A549 (cell line): ENCODE measurements at regions not wholly inside any gene's neighbourhood (a gene's known extent, or its start where the extent isn't known, plus 50 kb on each side); places are given as distances from the start of the nearest gene placed in this dataset.

Experiments used
- ATAC-seq, 2 experiments: fragments of 200-7000 bp in 1 of 2; fragments of >200 bp in 1 of 2; cut with Nextera tagmentation in 1 of 2; cut with Tn5 transposase in 1 of 2; 3 replicates each; pipeline versions ENCODE4 v1.8.0 to v1.9.1; 2018 to 2020; ENCODE audit warnings: mild to moderate bottlenecking in 1 of 2, moderate library complexity in 1 of 2
- CTCF ChIA-PET: fragments of 300-600 bp; sonication (Branson Sonifier 250); formaldehyde crosslinking; extraction: SDS; loops from one replicate; lab custom pipeline; 2021; ENCODE audit warnings: antibody characterized with exemption, inconsistent platforms; lab: Yijun Ruan, JAX
- POLR2A ChIA-PET: fragments of 350-600 bp; formaldehyde crosslinking; extraction: SDS; loops from one replicate; lab custom pipeline; 2021; ENCODE audit warnings: antibody characterized with exemption, inconsistent platforms; lab: Yijun Ruan, JAX
- DNase-seq, 2 experiments: peaks; one replicate each; pipeline versions ENCODE4 v3.0.0 to v3.0.0-alpha.2; 2011 to 2016; ENCODE audit warnings: low read depth in 1 of 2, low spot score in 1 of 2
- FAIRE-seq: peaks from 2 replicates; lab custom pipeline; 2011; peaks lifted over from hg19 to GRCh38; lab: Jason Lieb, UNC
- H3K27ac ChIP-seq, 2 experiments: fragments of >200 bp; sonication (Bioruptor Twin); formaldehyde crosslinking; 3 replicates each; pipeline ENCODE4 v1.5.1; 2016 to 2017
- H3K4me1 ChIP-seq: fragments of >200 bp; sonication (Bioruptor Twin); formaldehyde crosslinking; 3 replicates; pipeline ENCODE4 v1.6.1; 2016
- H3K4me2 ChIP-seq: fragments of >200 bp; sonication (Bioruptor Twin); formaldehyde crosslinking; 3 replicates; pipeline ENCODE4 v1.6.1; 2016
- H3K4me3 ChIP-seq: fragments of >200 bp; sonication (Bioruptor Twin); formaldehyde crosslinking; 3 replicates; pipeline ENCODE4 v1.5.1; 2016
- H3K9me3 ChIP-seq: fragments of >200 bp; sonication (Bioruptor Twin); formaldehyde crosslinking; 3 replicates; pipeline ENCODE4 v1.6.1; 2016
- ATOH8 ChIP-seq: fragments of 250-450 bp; sonication (Bioruptor Pico); IDR thresholded peaks from 2 replicates; pipeline ENCODE4 v1.5.0; 2020; ENCODE audit warnings: low read depth, mild to moderate bottlenecking, moderate library complexity
- CBX8 ChIP-seq: fragments of 200-600 bp; sonication (generic); IDR thresholded peaks from 2 replicates; pipeline ENCODE4 v1.6.1; 2016
- E2F6 ChIP-seq: IDR thresholded peaks from 2 replicates; pipeline ENCODE4 v1.6.1; 2012; ENCODE audit warnings: low read depth, borderline replicate concordance
- GATA3 ChIP-seq: IDR thresholded peaks from 2 replicates; pipeline ENCODE4 v1.6.1; 2012; ENCODE audit warnings: borderline replicate concordance
- HOXA7 ChIP-seq: fragments of 250-450 bp; sonication (Bioruptor Pico); IDR thresholded peaks from 2 replicates; pipeline ENCODE4 v1.5.0; 2020; ENCODE audit warnings: mild to moderate bottlenecking, moderate library complexity
- KDM1A ChIP-seq: fragments of 200-600 bp; sonication (generic); IDR thresholded peaks from 2 replicates; pipeline ENCODE4 v1.6.1; 2016; ENCODE audit warnings: low read depth, mild to moderate bottlenecking
- KDM5A ChIP-seq: fragments of 200-600 bp; sonication (generic); IDR thresholded peaks from 2 replicates; pipeline ENCODE4 v1.6.1; 2016; ENCODE audit warnings: antibody characterized with exemption, mild to moderate bottlenecking
- MAZ ChIP-seq: fragments of 150-350 bp; IDR thresholded peaks from 2 replicates; pipeline ENCODE4 v1.6.1; 2014; ENCODE audit warnings: antibody characterized with exemption, low read depth, low read length, borderline replicate concordance
- NFE2L2 ChIP-seq: fragments of 150-350 bp; conservative IDR thresholded peaks from 2 replicates; pipeline ENCODE4 v1.6.1; 2014; ENCODE audit warnings: low read length
- NR3C1 ChIP-seq: fragments of >200 bp; sonication (Bioruptor Twin); formaldehyde crosslinking; IDR thresholded peaks from 3 replicates; pipeline ENCODE4 v1.6.1; 2017
- PBX3 ChIP-seq: IDR thresholded peaks from 2 replicates; pipeline ENCODE4 v1.6.1; 2012
- POLR2A ChIP-seq: IDR thresholded peaks from 2 replicates; pipeline ENCODE4 v1.6.1; 2012; ENCODE audit warnings: mild to moderate bottlenecking, low read length
- POLR2AphosphoS2 ChIP-seq: conservative IDR thresholded peaks from 2 replicates; pipeline ENCODE4 v1.6.1; 2012; ENCODE audit warnings: low read length, improper control_type of control experiment, inconsistent platforms
- RAD21 ChIP-seq, 2 experiments: fragments of >200 bp in 1 of 2; sonication (Bioruptor Twin) in 1 of 2; formaldehyde crosslinking in 1 of 2; IDR thresholded peaks in 1 of 2; conservative IDR thresholded peaks in 1 of 2; 2 replicates in 1 of 2; 3 replicates in 1 of 2; pipeline ENCODE4 v1.6.1; 2012 to 2018; ENCODE audit warnings: inconsistent platforms in 1 of 2
- RARB ChIP-seq: fragments of 250-450 bp; sonication (Bioruptor Pico); IDR thresholded peaks from 2 replicates; pipeline ENCODE4 v1.8.0; 2021; ENCODE audit warnings: mild to moderate bottlenecking, moderate library complexity
- REST ChIP-seq: fragments of 200-600 bp; sonication (generic); IDR thresholded peaks from 2 replicates; pipeline ENCODE4 v1.6.1; 2016; ENCODE audit warnings: antibody characterized with exemption, mild to moderate bottlenecking, moderate library complexity
- RFX5 ChIP-seq: fragments of 450-650 bp; IDR thresholded peaks from 2 replicates; pipeline ENCODE4 v1.7.1; 2014; ENCODE audit warnings: antibody characterized with exemption, mild to moderate bottlenecking, moderate library complexity
- RNF2 ChIP-seq: fragments of 200-600 bp; sonication (generic); IDR thresholded peaks from 2 replicates; pipeline ENCODE4 v1.6.1; 2016; ENCODE audit warnings: low read depth, mild to moderate bottlenecking, antibody characterized with exemption, moderate library complexity, borderline replicate concordance
- SREBF2 ChIP-seq: fragments of 450-650 bp; IDR thresholded peaks from 2 replicates; pipeline ENCODE4 v1.6.1; 2014; ENCODE audit warnings: mild to moderate bottlenecking, moderate library complexity
- TP53 ChIP-seq: fragments of 250-450 bp; sonication (Bioruptor Pico); IDR thresholded peaks from 2 replicates; pipeline ENCODE4 v1.5.0; 2021; ENCODE audit warnings: mild to moderate bottlenecking, moderate library complexity
- USF2 ChIP-seq: fragments of 450-650 bp; IDR thresholded peaks from 2 replicates; pipeline ENCODE4 v1.6.1; 2014; ENCODE audit warnings: antibody characterized with exemption
- ZNF302 ChIP-seq: fragments of 250-450 bp; sonication (Bioruptor Pico); IDR thresholded peaks from 2 replicates; pipeline ENCODE4 v1.9.0; 2021; ENCODE audit warnings: inconsistent platforms, mild to moderate bottlenecking, moderate library complexity
- ZSCAN20 ChIP-seq: fragments of 250-450 bp; sonication (Bioruptor Pico); IDR thresholded peaks from 2 replicates; pipeline ENCODE4 v1.8.0; 2022; ENCODE audit warnings: mild to moderate bottlenecking, moderate library complexity
- WGBS: methylation state at CpG from one replicate; pipeline ENCODE4 v1.1.6; 2017; ENCODE audit errors: missing lambda C conversion rate; 5-methylcytosine and 5-hydroxymethylcytosine counted together

GRCh38 chr13:84774111-84774510, 891.8 kb upstream of the SLITRK1 start (continued):
- no peak for TF ChIP-seq REST

GRCh38 chr13:84760956-84761355, 878.7 kb upstream of the SLITRK1 start:
- no peak for FAIRE-seq
- Histone ChIP-seq H3K27ac (no peak overlapping the region), H3K9me3 (no peaks in the 10 kb centered on the region), H3K4me3 (no peak overlapping the region), H3K4me2 (no peak overlapping the region), H3K4me1 (no peaks in the 10 kb centered on the region)
- ChIA-PET CTCF (no interaction called here), POLR2A (no interaction called here)
- DNase-seq: no peak
- ATAC-seq: no peak
- WGBS: 95% methylated on average over 1 of the region's 1 CpG
- TF ChIP-seq RFX5 (no peak), KDM5A (no peak), CBX8 (no peak), RAD21 (conservative IDR thresholded peaks at IDR 0.05 in 1 of 2, IDR thresholded peaks at IDR 0.05 in 1 of 2) (no peak), NR3C1 (no peak), POLR2A (no peak), RARB (CRISPR knock-in tag) (no peak), KDM1A (no peak), PBX3 (no peak), GATA3 (no peak), POLR2AphosphoS2 (no peak), TP53 (no peak), HOXA7 (CRISPR knock-in tag) (no peak), ATOH8 (no peak), SREBF2 (no peak), NFE2L2 (no peak)
- TF ChIP-seq, all 56 proteins: peak for 0

- POLR2A ChIA-PET: no interaction called here
- H3K27ac ChIP-seq: no peak overlapping the region
- H3K4me1 ChIP-seq: no peaks in the 10 kb centered on the region
- FAIRE-seq (no peak), ATAC-seq (no peak), DNase-seq (no peak)
- H3K4me3 ChIP-seq: no peak overlapping the region
- CTCF ChIA-PET: no interaction called here
- no peaks in the 10 kb centered on the region for H3K9me3 ChIP-seq
- H3K4me2 ChIP-seq: no peak overlapping the region
- TF ChIP-seq SREBF2 (no peak), RNF2 (no peak), ZNF302 (CRISPR knock-in tag) (no peak), USF2 (no peak), E2F6 (no peak), NFE2L2 (no peak), MAZ (no peak), HOXA7 (CRISPR knock-in tag) (no peak), ZSCAN20 (CRISPR knock-in tag) (no peak)
- TF ChIP-seq, all 56 proteins: peak for 0
- 20% methylated on average over 1 of the region's 1 CpG for WGBS
Measured at GRCh38 chr13:84749126-84749525, 866.9 kb upstream of the SLITRK1 start.
